ENCODE measurements at regions not wholly inside any gene's neighbourhood (a gene's known extent, or its start where the extent isn't known, plus 50 kb on each side); places are given as distances from the start of the nearest gene placed in this dataset.
"Not testable (repeated sequence)": the region's sequence is repeated elsewhere in the genome, so short reads cannot be mapped to it uniquely, and the experiment has no call there.

DNA sequence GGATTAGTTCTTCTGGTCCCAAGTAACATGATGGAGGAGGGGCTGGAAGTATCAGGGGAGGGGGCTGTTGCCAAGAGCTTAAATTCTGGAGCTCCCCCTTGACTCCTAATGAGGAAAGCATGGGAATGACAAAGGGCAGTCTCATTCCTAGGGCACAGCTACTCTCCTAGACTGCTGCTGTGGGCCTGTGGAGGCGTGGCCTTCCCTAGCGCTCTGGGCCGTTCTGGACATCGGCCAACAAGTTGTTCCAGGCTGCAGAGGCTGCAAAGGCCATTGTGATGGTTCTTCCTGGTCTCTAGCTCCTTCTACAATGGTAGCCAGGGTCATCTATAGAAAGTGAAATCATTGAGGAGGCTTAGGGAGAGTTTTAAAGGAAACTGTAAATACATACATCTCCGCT, 916.6 kb downstream of the DIAPH3 start:
- no peak for DNase-seq

- DNase-seq: no peak
These were observed 913.2 kb downstream of the DIAPH3 start for GRCh38 chr13:59250336-59251189.

GRCh38 chr13:59259165-59260000, 904.3 kb downstream of the DIAPH3 start:
- no peak for DNase-seq

GRCh38 chr13:59261928-59262488, 901.7 kb downstream of the DIAPH3 start:
- no peak for DNase-seq

DNA sequence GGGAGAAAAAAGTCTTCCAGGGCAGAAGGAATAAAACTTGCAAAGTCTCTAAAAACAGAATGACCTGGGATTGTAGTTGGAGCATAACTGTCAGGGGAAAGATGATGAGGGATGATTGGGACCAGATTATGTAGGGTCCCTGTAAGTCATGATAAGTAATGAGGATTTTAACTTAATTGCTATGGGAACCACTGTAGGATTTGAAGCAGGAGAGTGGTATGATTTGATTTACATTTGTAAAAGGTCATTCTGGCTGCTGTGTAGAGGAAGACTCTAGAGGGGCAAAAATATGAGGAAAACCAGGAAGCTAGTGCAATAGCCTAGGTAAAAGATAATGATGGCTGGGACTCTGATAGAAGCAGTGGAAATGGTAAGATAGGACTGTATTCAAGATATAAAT, 900.2 kb downstream of the DIAPH3 start:
- DNase-seq: no peak

DNA sequence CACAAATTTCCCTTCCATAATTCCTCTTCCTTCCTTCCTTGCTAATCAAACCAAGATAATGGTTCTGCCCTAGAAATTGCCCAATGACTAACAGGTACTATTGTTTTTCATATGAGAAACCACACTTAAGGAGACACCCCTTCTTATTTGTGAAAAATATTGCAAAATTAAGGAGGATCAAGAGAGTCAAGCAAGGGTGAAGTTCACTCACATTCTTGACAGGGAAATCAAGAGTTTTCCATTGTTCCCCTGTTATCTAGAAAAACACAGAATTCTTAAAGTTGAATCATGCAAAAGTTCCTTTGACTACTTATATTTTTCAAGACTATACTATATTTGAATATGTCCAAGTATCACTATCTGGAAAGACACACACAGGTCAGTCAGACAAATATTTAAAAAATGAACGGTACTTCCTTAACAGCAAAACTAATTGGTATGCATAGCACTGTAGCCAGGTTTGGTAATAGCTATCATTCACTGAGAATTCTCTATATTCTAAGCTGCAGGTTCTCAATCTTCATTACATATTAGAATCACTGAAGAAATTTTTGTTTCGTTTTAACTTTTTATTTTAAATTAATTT, 897.2 kb downstream of the DIAPH3 start:
- no peak for DNase-seq

DNA sequence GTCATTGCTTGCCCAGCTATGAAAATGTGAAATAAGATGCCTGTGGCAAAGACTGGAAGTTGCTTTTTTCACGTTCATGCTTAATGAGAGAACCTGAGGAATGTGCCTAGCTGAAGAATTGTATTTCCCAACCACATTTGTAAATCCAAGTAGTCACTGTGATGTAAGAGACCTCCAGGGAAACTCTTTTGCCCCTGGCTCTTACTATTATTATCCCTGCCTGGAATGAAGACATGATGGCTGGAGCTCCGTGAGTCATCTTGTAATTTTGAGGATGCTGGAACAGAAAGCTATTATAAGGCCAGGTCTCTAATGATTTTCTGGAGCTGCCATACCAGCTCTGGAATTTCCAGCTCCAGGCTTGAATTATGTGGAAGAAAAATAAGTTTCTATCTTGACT, 894.3 kb downstream of the DIAPH3 start:
- no peak for DNase-seq

DNA sequence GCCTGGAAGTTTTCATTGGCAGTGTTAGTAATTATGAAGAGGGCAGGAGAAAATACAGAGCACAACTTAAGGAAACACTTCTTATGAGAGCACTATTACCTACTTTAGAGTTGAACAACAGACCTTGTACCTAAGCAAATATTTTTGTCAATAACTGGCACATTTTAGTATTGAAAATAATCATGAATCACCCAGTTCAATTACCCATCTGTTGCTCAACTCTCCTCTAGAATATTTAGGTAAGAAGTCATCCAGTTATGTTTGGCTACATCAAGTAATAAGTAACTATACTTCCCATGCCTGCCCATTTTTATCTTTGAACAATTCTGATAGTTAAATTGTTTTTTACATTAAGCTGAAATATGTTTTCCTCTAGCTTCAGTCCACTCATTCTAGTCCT, 893.4 kb downstream of the DIAPH3 start:
- no peak for DNase-seq

GRCh38 chr13:59274958-59275727, 888.6 kb downstream of the DIAPH3 start:
- DNase-seq: no peak

DNA sequence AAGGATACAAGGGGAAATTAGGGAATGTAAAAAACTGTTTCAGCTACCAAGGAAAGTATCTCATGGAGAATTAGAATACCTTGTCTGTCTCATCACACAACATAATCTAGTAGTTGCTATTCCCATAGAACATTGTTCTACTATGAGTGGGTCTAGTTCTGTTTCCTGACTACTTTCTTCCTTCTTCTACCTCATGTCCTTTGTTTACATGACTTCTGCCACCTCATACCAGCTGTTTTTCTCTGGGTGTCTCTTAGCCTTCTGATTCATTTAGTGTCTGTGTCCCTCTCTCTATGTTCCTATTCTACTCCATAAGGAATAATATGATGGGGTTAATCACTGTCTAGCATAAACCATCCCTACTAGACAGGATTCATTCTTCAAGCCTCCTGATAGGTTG, 887.3 kb downstream of the DIAPH3 start:
- no peak for DNase-seq

- DNase-seq: no peak
These were observed 886.6 kb downstream of the DIAPH3 start for GRCh38 chr13:59277106-59277505.

DNA sequence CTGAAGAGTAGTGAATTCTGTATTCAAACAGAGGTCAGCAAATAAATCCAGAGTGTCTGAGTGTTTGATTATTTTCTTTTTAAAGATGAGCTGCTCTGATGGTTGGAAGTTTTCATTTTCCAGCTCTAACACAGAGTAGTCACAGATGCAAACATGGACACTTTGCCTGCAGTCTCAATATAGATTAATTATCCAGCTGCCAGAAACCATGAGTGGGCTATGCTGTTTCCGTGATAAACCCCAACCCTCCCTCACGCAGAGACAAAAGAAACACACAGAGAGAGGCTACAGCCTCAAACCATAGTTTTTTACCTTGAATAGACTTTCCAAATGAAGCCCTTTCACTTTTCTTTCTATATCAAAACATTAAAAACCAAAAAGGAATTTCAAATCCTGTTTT, 884.7 kb downstream of the DIAPH3 start:
- DNase-seq: no peak

DNA sequence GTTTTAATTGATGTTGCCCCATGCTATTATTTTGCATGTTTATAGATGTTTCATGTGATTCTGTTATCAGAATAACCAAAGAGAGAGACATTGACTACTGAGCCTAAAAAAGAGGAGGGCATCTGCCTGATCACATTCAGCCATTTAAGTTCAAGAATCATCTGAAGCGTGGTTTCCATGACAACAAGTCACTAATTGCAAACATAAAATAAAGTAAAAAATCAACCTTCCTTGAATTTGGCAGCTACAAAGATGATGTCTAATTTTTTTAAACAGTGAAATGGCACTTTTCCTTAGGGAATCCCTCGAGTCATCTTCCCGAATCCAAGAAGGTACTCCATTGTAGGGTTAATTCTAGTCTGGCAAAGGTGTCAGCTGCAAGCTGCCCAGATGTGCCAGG, 884.2 kb downstream of the DIAPH3 start:
- no peak for DNase-seq

- no peak for DNase-seq
These were observed 883.4 kb downstream of the DIAPH3 start for GRCh38 chr13:59280297-59280696.

GRCh38 chr13:59281453-59281852, 882.3 kb downstream of the DIAPH3 start:
- DNase-seq: no peak

GRCh38 chr13:59292240-59292639, 871.5 kb downstream of the DIAPH3 start:
- DNase-seq: not testable (repeated sequence)

GRCh38 chr13:59299584-59299983, 864.1 kb downstream of the DIAPH3 start:
- no peak for DNase-seq

GRCh38 chr13:59300355-59301173, 863.2 kb downstream of the DIAPH3 start:
- DNase-seq: no peak

DNA sequence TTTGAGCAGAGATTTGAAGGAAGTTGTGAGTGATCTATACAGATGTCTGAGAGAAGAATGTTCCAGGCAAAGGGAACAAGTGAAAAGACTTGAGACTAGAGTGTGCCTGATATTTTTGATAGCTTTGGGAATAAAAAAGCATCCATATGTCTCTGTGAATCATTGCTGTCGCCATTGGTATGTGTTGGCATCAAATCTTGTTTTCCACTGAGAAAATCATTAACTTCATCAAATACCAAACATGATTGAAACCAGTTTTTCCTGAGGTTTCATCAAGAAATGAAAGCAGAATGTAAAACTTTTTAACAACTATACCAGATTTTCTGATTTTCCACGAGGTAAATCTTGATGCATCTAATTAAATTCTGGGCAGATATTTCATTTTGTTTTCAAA, 862.6 kb downstream of the DIAPH3 start:
- DNase-seq: no peak

DNA sequence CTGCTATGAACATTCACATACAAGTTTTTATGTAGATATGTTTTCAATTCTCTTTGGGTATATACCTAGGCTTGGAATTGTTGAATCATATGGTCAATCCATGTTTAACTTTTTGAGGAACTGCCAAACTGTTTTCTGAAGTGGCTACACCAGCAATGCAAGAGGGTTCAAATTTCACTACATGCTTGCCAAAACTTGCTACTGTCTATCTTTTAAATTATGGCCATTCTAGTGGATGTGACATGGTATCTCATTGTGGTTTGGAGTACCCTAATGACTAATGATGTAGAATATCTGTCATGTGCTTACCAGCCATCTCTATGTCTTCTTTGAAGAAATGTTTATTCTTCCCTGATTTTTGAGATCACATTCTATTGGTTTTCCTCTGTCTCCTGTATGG, 860.3 kb downstream of the DIAPH3 start:
- no peak for DNase-seq

DNA sequence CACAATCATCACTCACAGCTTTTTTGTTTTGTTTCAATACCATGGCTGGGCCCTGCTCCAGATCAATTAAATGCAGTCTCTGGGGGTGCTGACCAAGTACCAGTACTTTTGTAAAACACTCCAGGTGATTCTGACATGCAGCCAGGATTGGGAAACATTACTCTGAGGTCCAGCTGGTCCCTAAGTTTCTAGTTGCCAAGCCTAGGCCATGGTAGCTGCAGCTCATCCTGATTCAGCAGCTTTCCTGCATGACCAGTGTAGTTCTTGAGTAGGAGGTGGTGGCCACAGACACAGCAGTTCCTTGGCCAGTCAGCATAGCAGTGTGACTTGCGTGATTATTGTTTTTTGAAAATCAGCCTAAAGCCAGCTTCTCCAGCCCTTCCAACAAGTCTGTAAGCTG, 859.1 kb downstream of the DIAPH3 start:
- no peak for DNase-seq
